HepG2 (cell line): ENCODE measurements at regions not wholly inside any gene's neighbourhood (a gene's known extent, or its start where the extent isn't known, plus 50 kb on each side); places are given as distances from the start of the nearest gene placed in this dataset.

Source experiments
- ATAC-seq: fragments of 200-7000 bp; cut with Tn5 transposase; 3 replicates; pipeline ENCODE4 v1.9.1; 2020; ENCODE audit warnings: mild to moderate bottlenecking, moderate library complexity
- BruUV-seq: library from RNA; stranded (reverse); fragments of 400-500 nt; replicated peaks from 2 replicates; lab custom pipeline; 2021; lab: Mats Ljungman, UMichigan
- CTCF ChIA-PET: fragments of 300-600 bp; formaldehyde crosslinking; extraction: SDS; loops from one replicate; lab custom pipeline; 2021; ENCODE audit warnings: low total read pairs, inconsistent platforms, low intra/inter-chr PET ratio; lab: Yijun Ruan, JAX
- POLR2A ChIA-PET: fragments of 350-600 bp; sonication (Branson Sonifier 250); formaldehyde crosslinking; loops from one replicate; lab custom pipeline; 2020; ENCODE audit warnings: antibody characterized with exemption, inconsistent platforms; lab: Yijun Ruan, JAX
- DNase-seq: peaks from one replicate; pipeline ENCODE4 v3.0.0-alpha.2; 2015; ENCODE audit warnings: low spot score
- FAIRE-seq: peaks from 3 replicates; lab custom pipeline; 2011; peaks lifted over from hg19 to GRCh38; lab: Jason Lieb, UNC
- H2AFZ ChIP-seq: one replicate; pipeline ENCODE4 v1.6.1; 2011; ENCODE audit warnings: low read length, inconsistent platforms
- H3K27ac ChIP-seq: fragments of 300-600 bp; 3 replicates; pipeline ENCODE4 v1.8.0; 2011; ENCODE audit warnings: mixed run types, mild to moderate bottlenecking, mixed read lengths, low read length, inconsistent platforms; ENCODE audit not compliant: insufficient read depth; ENCODE audit errors: extremely low read length
- H3K27me3 ChIP-seq, 2 experiments: fragments of 200-600 bp in 1 of 2; 2 replicates in 1 of 2; 3 replicates in 1 of 2; pipeline versions ENCODE4 v1.6.0 to v1.8.0; 2011; ENCODE audit warnings: low read length in 2 of 2, mild to moderate bottlenecking in 2 of 2, moderate library complexity in 2 of 2, inconsistent platforms in 1 of 2; ENCODE audit not compliant: insufficient read depth in 2 of 2, control insufficient read depth in 1 of 2
- H3K36me3 ChIP-seq, 2 experiments: fragments of 200-600 bp in 1 of 2; replicated peaks in 1 of 2; 2 replicates in 1 of 2; 3 replicates in 1 of 2; pipeline versions ENCODE4 v1.5.1 to v1.8.0; 2011; ENCODE audit warnings: low read length in 2 of 2, inconsistent platforms in 1 of 2; ENCODE audit not compliant: insufficient read depth in 2 of 2, control insufficient read depth in 1 of 2
- H3K4me1 ChIP-seq: 2 replicates; pipeline ENCODE4 v1.5.1; 2012; ENCODE audit warnings: low read length, inconsistent platforms; ENCODE audit not compliant: insufficient read depth
- H3K4me2 ChIP-seq: 2 replicates; pipeline ENCODE4 v1.6.0; 2011; ENCODE audit warnings: low read depth, low read length, inconsistent platforms
- H3K4me3 ChIP-seq, 3 experiments: fragments of 200-600 bp in 1 of 3; sonication (generic), shearing (Covaris generic) in 1 of 3; replicated peaks in 1 of 3; 2 replicates each; pipeline ENCODE4 v1.5.1; 2011 to 2016; ENCODE audit warnings: low read length in 3 of 3, inconsistent platforms in 2 of 3, low read depth in 2 of 3, mild to moderate bottlenecking in 2 of 3, control low read depth in 1 of 3, mixed read lengths in 1 of 3; ENCODE audit not compliant: insufficient read depth in 1 of 3
- H3K79me2 ChIP-seq: one replicate; pipeline ENCODE4 v1.6.1; 2011; ENCODE audit warnings: low read length, inconsistent platforms; ENCODE audit not compliant: insufficient read depth
- H3K9ac ChIP-seq: 2 replicates; pipeline ENCODE4 v1.6.0; 2011; ENCODE audit warnings: mild to moderate bottlenecking, low read depth, low read length, inconsistent platforms; ENCODE audit not compliant: insufficient read depth
- H3K9me3 ChIP-seq: 2 replicates; pipeline ENCODE4 v1.5.1; 2012; ENCODE audit warnings: mild to moderate bottlenecking, low read length
- H4K20me1 ChIP-seq: 2 replicates; pipeline ENCODE4 v1.6.0; 2011; ENCODE audit warnings: inconsistent platforms, mild to moderate bottlenecking, low read length, moderate library complexity; ENCODE audit not compliant: insufficient read depth
- ASH2L ChIP-seq: fragments of 300-600, 200-600 bp; sonication (generic); IDR thresholded peaks from 2 replicates; pipeline ENCODE4 v1.7.0; 2017; ENCODE audit warnings: low read depth, mild to moderate bottlenecking, moderate library complexity, mixed read lengths, low read length; ENCODE audit not compliant: insufficient read length
- HOXA7 ChIP-seq: sonication (generic); formaldehyde crosslinking; IDR thresholded peaks from 2 replicates; pipeline ENCODE4 v1.8.1; 2022; ENCODE audit warnings: mild to moderate bottlenecking, missing genetic modification reagents, moderate library complexity
- MAZ ChIP-seq, 2 experiments: sonication (generic) in 1 of 2; formaldehyde crosslinking in 1 of 2; IDR thresholded peaks; 2 replicates each; pipeline versions ENCODE4 v1.5.0 to v1.6.1; 2012 to 2020; ENCODE audit warnings: low read depth in 2 of 2, mild to moderate bottlenecking in 2 of 2, borderline replicate concordance in 1 of 2, improper control_type of control experiment in 1 of 2, low read length in 1 of 2, missing genetic modification reagents in 1 of 2, moderate library complexity in 1 of 2
- NONO ChIP-seq, 2 experiments: fragments of 450-650 bp in 1 of 2; sonication (generic) in 1 of 2; formaldehyde crosslinking in 1 of 2; IDR thresholded peaks in 1 of 2; conservative IDR thresholded peaks in 1 of 2; 2 replicates each; pipeline versions ENCODE4 v1.6.1 to v1.8.0; 2017 to 2022; ENCODE audit warnings: mild to moderate bottlenecking in 1 of 2, missing genetic modification reagents in 1 of 2, moderate library complexity in 1 of 2
- TCF7 ChIP-seq: sonication (generic); IDR thresholded peaks from 2 replicates; pipeline ENCODE4 v1.6.1; 2016; ENCODE audit warnings: antibody characterized with exemption, low read depth
- ZNF674 ChIP-seq: sonication (generic); formaldehyde crosslinking; IDR thresholded peaks from 2 replicates; pipeline ENCODE4 v1.5.0; 2020; ENCODE audit warnings: low read depth, mild to moderate bottlenecking, missing genetic modification reagents
- ZNF83 ChIP-seq: sonication (generic); formaldehyde crosslinking; IDR thresholded peaks from 2 replicates; pipeline ENCODE4 v1.4.0; 2020; ENCODE audit warnings: missing genetic modification reagents, mild to moderate bottlenecking, borderline replicate concordance
- ZSCAN30 ChIP-seq: sonication (generic); formaldehyde crosslinking; IDR thresholded peaks from 2 replicates; pipeline ENCODE4 v1.5.0; 2020; ENCODE audit warnings: mild to moderate bottlenecking, missing genetic modification reagents
- in situ Hi-C: cut with HindIII; loops from 2 replicates; pipeline ENCODE4 v1.10.0; 2017; ENCODE audit warnings: low pct_unique_long_range_greater_than_20kb; ENCODE audit not compliant: extremely low pct_ligation_motif_present
- intact Hi-C: fragments of 100-400 bp; cut with micrococcal nuclease; formaldehyde crosslinking; loops from one replicate; pipeline ENCODE4 v1.10.0; 2022; ENCODE audit not compliant: unreplicated experiment
- TF ChIP-seq, protein P1 (sequence below): IDR thresholded peaks from 2 replicates; pipeline ENCODE4 v1.6.1; 2018; ENCODE audit warnings: missing genetic modification reagents, mild to moderate bottlenecking, missing compliant biosample characterization
- TF ChIP-seq, protein P2 (sequence below): sonication (generic); formaldehyde crosslinking; IDR thresholded peaks from 2 replicates; pipeline ENCODE4 v1.4.0; 2020; ENCODE audit warnings: mild to moderate bottlenecking, missing genetic modification reagents, borderline replicate concordance
- TF ChIP-seq, protein P3 (sequence below): sonication (generic); formaldehyde crosslinking; IDR thresholded peaks from 2 replicates; pipeline ENCODE4 v1.4.0; 2020; ENCODE audit warnings: missing genetic modification reagents, mild to moderate bottlenecking, borderline replicate concordance
- TF ChIP-seq, protein P4 (sequence below): sonication (generic); formaldehyde crosslinking; IDR thresholded peaks from 2 replicates; pipeline ENCODE4 v1.4.0; 2020; ENCODE audit warnings: mild to moderate bottlenecking, missing genetic modification reagents
- TF ChIP-seq, protein P5 (sequence below): sonication (generic); formaldehyde crosslinking; IDR thresholded peaks from 2 replicates; pipeline ENCODE4 v1.5.0; 2020; ENCODE audit warnings: missing genetic modification reagents, mild to moderate bottlenecking, borderline replicate concordance
- TF ChIP-seq, protein P6 (sequence below): sonication (generic); formaldehyde crosslinking; IDR thresholded peaks from 2 replicates; pipeline ENCODE4 v1.8.1; 2023; ENCODE audit warnings: missing genetic modification reagents, inconsistent platforms, borderline replicate concordance

DNA sequence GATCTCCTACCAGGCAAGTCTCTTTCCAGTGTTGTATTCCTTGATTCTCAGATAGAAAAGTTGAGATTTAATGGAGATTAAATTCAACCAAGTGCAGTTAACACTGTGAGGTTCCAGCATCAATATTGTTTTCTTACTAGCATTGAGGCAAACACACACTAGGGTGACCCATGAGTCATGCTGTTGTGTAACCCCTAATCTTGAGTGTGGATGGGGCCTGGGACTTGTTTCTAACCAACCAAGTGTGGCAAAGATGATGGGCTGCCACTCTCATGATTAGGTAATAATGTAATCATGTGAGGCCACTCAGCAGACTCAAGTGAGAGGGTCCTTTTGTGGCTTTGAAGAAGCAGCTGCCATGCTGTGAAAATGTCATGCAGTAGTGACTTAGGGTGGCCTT lies 394.2 kb downstream of the IRX2 start:
- DNase-seq (no peak), ATAC-seq (no peak), FAIRE-seq (no peak)
- Histone ChIP-seq H3K4me3 (no peak overlapping the region), H3K27me3 (no peaks in the 10 kb centered on the region), H3K4me1 (peaks cover 12% of the 10 kb centered on the region), H3K79me2 (no peaks in the 10 kb centered on the region), H3K9me3 (no peaks in the 10 kb centered on the region), H3K36me3 (no peaks in the 10 kb centered on the region), H3K27ac (no peak overlapping the region), H3K9ac (no peak overlapping the region), H2AFZ (no peak overlapping the region), H4K20me1 (no peaks in the 10 kb centered on the region), H3K4me2 (no peak overlapping the region)
- ChIA-PET POLR2A (no interaction called here), CTCF (no interaction called here)
- no TSS peak for BruUV-seq
- in situ Hi-C loops (no loop called here), intact Hi-C loops (no loop called here)
- TF ChIP-seq, protein P1, sequence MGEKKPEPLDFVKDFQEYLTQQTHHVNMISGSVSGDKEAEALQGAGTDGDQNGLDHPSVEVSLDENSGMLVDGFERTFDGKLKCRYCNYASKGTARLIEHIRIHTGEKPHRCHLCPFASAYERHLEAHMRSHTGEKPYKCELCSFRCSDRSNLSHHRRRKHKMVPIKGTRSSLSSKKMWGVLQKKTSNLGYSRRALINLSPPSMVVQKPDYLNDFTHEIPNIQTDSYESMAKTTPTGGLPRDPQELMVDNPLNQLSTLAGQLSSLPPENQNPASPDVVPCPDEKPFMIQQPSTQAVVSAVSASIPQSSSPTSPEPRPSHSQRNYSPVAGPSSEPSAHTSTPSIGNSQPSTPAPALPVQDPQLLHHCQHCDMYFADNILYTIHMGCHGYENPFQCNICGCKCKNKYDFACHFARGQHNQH (CRISPR knock-in tag) = no peak
- TF ChIP-seq, protein P2, sequence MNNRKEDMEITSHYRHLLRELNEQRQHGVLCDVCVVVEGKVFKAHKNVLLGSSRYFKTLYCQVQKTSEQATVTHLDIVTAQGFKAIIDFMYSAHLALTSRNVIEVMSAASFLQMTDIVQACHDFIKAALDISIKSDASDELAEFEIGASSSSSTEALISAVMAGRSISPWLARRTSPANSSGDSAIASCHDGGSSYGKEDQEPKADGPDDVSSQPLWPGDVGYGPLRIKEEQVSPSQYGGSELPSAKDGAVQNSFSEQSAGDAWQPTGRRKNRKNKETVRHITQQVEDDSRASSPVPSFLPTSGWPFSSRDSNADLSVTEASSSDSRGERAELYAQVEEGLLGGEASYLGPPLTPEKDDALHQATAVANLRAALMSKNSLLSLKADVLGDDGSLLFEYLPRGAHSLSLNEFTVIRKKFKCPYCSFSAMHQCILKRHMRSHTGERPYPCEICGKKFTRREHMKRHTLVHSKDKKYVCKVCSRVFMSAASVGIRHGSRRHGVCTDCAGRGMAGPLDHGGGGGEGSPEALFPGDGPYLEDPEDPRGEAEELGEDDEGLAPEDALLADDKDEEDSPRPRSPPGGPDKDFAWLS (CRISPR knock-in tag) = no peak
- no peak for TF ChIP-seq TCF7
- TF ChIP-seq ZNF674 (CRISPR knock-in tag) = no peak
- no peak for TF ChIP-seq ZNF83 (CRISPR knock-in tag)
- TF ChIP-seq, protein P3, sequence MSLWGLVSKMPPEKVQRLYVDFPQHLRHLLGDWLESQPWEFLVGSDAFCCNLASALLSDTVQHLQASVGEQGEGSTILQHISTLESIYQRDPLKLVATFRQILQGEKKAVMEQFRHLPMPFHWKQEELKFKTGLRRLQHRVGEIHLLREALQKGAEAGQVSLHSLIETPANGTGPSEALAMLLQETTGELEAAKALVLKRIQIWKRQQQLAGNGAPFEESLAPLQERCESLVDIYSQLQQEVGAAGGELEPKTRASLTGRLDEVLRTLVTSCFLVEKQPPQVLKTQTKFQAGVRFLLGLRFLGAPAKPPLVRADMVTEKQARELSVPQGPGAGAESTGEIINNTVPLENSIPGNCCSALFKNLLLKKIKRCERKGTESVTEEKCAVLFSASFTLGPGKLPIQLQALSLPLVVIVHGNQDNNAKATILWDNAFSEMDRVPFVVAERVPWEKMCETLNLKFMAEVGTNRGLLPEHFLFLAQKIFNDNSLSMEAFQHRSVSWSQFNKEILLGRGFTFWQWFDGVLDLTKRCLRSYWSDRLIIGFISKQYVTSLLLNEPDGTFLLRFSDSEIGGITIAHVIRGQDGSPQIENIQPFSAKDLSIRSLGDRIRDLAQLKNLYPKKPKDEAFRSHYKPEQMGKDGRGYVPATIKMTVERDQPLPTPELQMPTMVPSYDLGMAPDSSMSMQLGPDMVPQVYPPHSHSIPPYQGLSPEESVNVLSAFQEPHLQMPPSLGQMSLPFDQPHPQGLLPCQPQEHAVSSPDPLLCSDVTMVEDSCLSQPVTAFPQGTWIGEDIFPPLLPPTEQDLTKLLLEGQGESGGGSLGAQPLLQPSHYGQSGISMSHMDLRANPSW (CRISPR knock-in tag) = no peak
- TF ChIP-seq, protein P4, sequence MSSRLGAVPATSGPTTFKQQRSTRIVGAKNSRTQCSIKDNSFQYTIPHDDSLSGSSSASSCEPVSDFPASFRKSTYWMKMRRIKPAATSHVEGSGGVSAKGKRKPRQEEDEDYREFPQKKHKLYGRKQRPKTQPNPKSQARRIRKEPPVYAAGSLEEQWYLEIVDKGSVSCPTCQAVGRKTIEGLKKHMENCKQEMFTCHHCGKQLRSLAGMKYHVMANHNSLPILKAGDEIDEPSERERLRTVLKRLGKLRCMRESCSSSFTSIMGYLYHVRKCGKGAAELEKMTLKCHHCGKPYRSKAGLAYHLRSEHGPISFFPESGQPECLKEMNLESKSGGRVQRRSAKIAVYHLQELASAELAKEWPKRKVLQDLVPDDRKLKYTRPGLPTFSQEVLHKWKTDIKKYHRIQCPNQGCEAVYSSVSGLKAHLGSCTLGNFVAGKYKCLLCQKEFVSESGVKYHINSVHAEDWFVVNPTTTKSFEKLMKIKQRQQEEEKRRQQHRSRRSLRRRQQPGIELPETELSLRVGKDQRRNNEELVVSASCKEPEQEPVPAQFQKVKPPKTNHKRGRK (CRISPR knock-in tag) = no peak
- no peak for TF ChIP-seq ASH2L
- no peak for TF ChIP-seq HOXA7 (CRISPR knock-in tag)
- TF ChIP-seq MAZ (IDR thresholded peaks at IDR 0.05; ENCODE audit: borderline replicate concordance, low read depth, low read length) = no peak
- no peak for TF ChIP-seq MAZ (CRISPR knock-in tag; IDR thresholded peaks at IDR 0.05; ENCODE audit: low read depth)
- TF ChIP-seq, protein P5, sequence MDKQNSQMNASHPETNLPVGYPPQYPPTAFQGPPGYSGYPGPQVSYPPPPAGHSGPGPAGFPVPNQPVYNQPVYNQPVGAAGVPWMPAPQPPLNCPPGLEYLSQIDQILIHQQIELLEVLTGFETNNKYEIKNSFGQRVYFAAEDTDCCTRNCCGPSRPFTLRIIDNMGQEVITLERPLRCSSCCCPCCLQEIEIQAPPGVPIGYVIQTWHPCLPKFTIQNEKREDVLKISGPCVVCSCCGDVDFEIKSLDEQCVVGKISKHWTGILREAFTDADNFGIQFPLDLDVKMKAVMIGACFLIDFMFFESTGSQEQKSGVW = no peak
- TF ChIP-seq ZSCAN30 (CRISPR knock-in tag) = no peak
- no peak for TF ChIP-seq NONO (IDR thresholded peaks at IDR 0.05)
- no peak for TF ChIP-seq NONO (CRISPR knock-in tag; conservative IDR thresholded peaks at IDR 0.05)
- TF ChIP-seq, protein P6, sequence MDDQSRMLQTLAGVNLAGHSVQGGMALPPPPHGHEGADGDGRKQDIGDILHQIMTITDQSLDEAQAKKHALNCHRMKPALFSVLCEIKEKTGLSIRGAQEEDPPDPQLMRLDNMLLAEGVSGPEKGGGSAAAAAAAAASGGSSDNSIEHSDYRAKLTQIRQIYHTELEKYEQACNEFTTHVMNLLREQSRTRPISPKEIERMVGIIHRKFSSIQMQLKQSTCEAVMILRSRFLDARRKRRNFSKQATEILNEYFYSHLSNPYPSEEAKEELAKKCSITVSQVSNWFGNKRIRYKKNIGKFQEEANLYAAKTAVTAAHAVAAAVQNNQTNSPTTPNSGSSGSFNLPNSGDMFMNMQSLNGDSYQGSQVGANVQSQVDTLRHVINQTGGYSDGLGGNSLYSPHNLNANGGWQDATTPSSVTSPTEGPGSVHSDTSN (CRISPR knock-in tag) = no peak
